ENCODE measurements at regions not wholly inside any gene's neighbourhood (a gene's known extent, or its start where the extent isn't known, plus 50 kb on each side); places are given as distances from the start of the nearest gene placed in this dataset.

- DNase-seq (ENCODE audit: low read depth, low spot score), result no peak
- BruUV-seq (replicated peaks), result no TSS peak
Observed at GRCh38 chr17:13750816-13751793, 149.4 kb upstream of the HS3ST3A1 start.

DNA sequence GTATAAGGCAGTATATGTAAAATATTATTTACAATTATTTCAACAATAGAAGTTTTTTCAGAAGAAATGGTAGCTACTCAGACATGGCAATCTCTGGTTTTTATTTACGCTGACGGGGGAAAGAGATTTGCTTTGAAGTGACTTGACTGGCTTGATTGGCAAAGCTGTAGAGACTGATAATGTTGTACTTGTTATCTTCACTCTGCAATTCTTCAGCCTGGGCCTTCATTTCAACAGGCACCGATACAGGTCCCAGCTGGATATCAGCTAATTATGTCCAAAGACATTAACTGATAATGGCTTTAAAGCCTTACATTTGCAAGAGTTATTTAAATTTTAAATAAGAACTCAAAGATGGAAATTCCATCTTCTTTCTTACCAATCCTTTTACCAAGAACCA lies 151.4 kb upstream of the HS3ST3A1 start:
- no peak for ATAC-seq
- POLR2A ChIA-PET, result no interaction called here

More at GRCh38 chr17:13750816-13751793, 149.4 kb upstream of the HS3ST3A1 start:
- H3K4me1 ChIP-seq (ENCODE audit: control insufficient read depth, insufficient read depth, low read length), result no peaks in the 10 kb centered on the region
- no peak overlapping the region for H3K4me3 ChIP-seq (ENCODE audit: low read depth in 2 of 2, low read length in 2 of 2)
- no peak overlapping the region for H3K27ac ChIP-seq (ENCODE audit: low read length)
- no peak for ATAC-seq
- TF ChIP-seq SIN3A (IDR thresholded peaks at IDR 0.05; ENCODE audit: borderline replicate concordance, insufficient read depth, low read depth, low read length), result no peak
- POLR2A ChIA-PET, result no interaction called here
- H3K27me3 ChIP-seq (ENCODE audit: control insufficient read depth, insufficient read depth, low read length), result no peaks in the 10 kb centered on the region
- no peaks in the 10 kb centered on the region for H3K36me3 ChIP-seq (ENCODE audit: control insufficient read depth, insufficient read depth, low read length)
- intact Hi-C loops (cut with micrococcal nuclease; ENCODE audit: unreplicated experiment) (no loop called here), in situ Hi-C loops (cut with HindIII; ENCODE audit: low pct_unique_long_range_greater_than_20kb, low sequenced_read_pairs) (no loop called here)
- H3K9me3 ChIP-seq (ENCODE audit: control insufficient read depth, insufficient read depth, low read depth, low read length), result no peaks in the 10 kb centered on the region
- CTCF ChIA-PET, result no interaction called here

More for the DNA sequence above, 151.4 kb upstream of the HS3ST3A1 start:
- TF ChIP-seq, protein P1, sequence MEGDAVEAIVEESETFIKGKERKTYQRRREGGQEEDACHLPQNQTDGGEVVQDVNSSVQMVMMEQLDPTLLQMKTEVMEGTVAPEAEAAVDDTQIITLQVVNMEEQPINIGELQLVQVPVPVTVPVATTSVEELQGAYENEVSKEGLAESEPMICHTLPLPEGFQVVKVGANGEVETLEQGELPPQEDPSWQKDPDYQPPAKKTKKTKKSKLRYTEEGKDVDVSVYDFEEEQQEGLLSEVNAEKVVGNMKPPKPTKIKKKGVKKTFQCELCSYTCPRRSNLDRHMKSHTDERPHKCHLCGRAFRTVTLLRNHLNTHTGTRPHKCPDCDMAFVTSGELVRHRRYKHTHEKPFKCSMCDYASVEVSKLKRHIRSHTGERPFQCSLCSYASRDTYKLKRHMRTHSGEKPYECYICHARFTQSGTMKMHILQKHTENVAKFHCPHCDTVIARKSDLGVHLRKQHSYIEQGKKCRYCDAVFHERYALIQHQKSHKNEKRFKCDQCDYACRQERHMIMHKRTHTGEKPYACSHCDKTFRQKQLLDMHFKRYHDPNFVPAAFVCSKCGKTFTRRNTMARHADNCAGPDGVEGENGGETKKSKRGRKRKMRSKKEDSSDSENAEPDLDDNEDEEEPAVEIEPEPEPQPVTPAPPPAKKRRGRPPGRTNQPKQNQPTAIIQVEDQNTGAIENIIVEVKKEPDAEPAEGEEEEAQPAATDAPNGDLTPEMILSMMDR (IDR thresholded peaks at IDR 0.05), result no peak
- no peak for TF ChIP-seq POLR2AphosphoS5 (IDR thresholded peaks at IDR 0.05; ENCODE audit: low read depth, low read length)
- TF ChIP-seq SIN3A (IDR thresholded peaks at IDR 0.05; ENCODE audit: borderline replicate concordance, insufficient read depth, low read depth, low read length), result no peak
- TF ChIP-seq, protein P2, sequence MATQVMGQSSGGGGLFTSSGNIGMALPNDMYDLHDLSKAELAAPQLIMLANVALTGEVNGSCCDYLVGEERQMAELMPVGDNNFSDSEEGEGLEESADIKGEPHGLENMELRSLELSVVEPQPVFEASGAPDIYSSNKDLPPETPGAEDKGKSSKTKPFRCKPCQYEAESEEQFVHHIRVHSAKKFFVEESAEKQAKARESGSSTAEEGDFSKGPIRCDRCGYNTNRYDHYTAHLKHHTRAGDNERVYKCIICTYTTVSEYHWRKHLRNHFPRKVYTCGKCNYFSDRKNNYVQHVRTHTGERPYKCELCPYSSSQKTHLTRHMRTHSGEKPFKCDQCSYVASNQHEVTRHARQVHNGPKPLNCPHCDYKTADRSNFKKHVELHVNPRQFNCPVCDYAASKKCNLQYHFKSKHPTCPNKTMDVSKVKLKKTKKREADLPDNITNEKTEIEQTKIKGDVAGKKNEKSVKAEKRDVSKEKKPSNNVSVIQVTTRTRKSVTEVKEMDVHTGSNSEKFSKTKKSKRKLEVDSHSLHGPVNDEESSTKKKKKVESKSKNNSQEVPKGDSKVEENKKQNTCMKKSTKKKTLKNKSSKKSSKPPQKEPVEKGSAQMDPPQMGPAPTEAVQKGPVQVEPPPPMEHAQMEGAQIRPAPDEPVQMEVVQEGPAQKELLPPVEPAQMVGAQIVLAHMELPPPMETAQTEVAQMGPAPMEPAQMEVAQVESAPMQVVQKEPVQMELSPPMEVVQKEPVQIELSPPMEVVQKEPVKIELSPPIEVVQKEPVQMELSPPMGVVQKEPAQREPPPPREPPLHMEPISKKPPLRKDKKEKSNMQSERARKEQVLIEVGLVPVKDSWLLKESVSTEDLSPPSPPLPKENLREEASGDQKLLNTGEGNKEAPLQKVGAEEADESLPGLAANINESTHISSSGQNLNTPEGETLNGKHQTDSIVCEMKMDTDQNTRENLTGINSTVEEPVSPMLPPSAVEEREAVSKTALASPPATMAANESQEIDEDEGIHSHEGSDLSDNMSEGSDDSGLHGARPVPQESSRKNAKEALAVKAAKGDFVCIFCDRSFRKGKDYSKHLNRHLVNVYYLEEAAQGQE (IDR thresholded peaks at IDR 0.05; ENCODE audit: insufficient read depth in 1 of 2, low read depth in 2 of 2, low read length in 1 of 2), result no peak
- no peak for TF ChIP-seq TCF7L2 (IDR thresholded peaks at IDR 0.05; ENCODE audit: low read depth, low read length)
- Histone ChIP-seq H3K27me3 (ENCODE audit: control insufficient read depth, insufficient read depth, low read length) (no peaks in the 10 kb centered on the region), H3K27ac (ENCODE audit: low read length) (no peak overlapping the region), H3K4me3 (ENCODE audit: low read depth in 2 of 2, low read length in 2 of 2) (no peak overlapping the region), H3K4me1 (ENCODE audit: control insufficient read depth, insufficient read depth, low read length) (no peaks in the 10 kb centered on the region), H3K9me3 (ENCODE audit: control insufficient read depth, insufficient read depth, low read depth, low read length) (no peaks in the 10 kb centered on the region), H3K36me3 (ENCODE audit: control insufficient read depth, insufficient read depth, low read length) (no peaks in the 10 kb centered on the region)
- CTCF ChIA-PET, result no interaction called here
- intact Hi-C loops (cut with micrococcal nuclease; ENCODE audit: unreplicated experiment), result no loop called here
- no TSS peak for BruUV-seq (replicated peaks)
- in situ Hi-C loops (cut with HindIII; ENCODE audit: low pct_unique_long_range_greater_than_20kb, low sequenced_read_pairs), result no loop called here
- DNase-seq (ENCODE audit: low read depth, low spot score), result no peak
